GM12878 (cell line): ENCODE measurements at regions not wholly inside any gene's neighbourhood (a gene's known extent, or its start where the extent isn't known, plus 50 kb on each side); places are given as distances from the start of the nearest gene placed in this dataset.

Experiments
- ATAC-seq: fragments of 200-7000 bp; cut with Tn5 transposase; 3 replicates; pipeline ENCODE4 v1.9.1; 2020; ENCODE audit warnings: mild to moderate bottlenecking, moderate library complexity
- BruUV-seq: library from RNA; stranded (reverse); fragments of 400-500 nt; replicated peaks from 2 replicates; lab custom pipeline; 2021; lab: Mats Ljungman, UMichigan
- CTCF ChIA-PET: fragments of 300-600 bp; sonication (Branson Sonifier 250); formaldehyde crosslinking; extraction: SDS; loops from one replicate; lab custom pipeline; 2021; ENCODE audit warnings: inconsistent platforms; lab: Yijun Ruan, JAX
- POLR2A ChIA-PET: fragments of 350-600 bp; formaldehyde crosslinking; extraction: SDS; loops from one replicate; lab custom pipeline; 2021; ENCODE audit warnings: inconsistent platforms; lab: Charles Lee
- RAD21 ChIA-PET: fragments of 300-600 bp; sonication (Branson Sonifier 250); formaldehyde crosslinking; loops from one replicate; lab custom pipeline; 2023; ENCODE audit warnings: antibody characterized with exemption; ENCODE audit not compliant: unreplicated experiment; lab: Charles Lee
- SMC1A ChIA-PET: fragments of 300-600 bp; sonication (Branson Sonifier 250); formaldehyde crosslinking; loops from one replicate; lab custom pipeline; 2023; ENCODE audit not compliant: unreplicated experiment, uncharacterized antibody; lab: Charles Lee
- DNase-seq: peaks from one replicate; pipeline ENCODE4 v3.0.0-alpha.2; 2011; ENCODE audit warnings: low read depth, low spot score
- FAIRE-seq: peaks from 3 replicates; lab custom pipeline; 2011; peaks lifted over from hg19 to GRCh38; lab: Jason Lieb, UNC
- H2AFZ ChIP-seq: 2 replicates; pipeline ENCODE4 v1.6.0; 2011; ENCODE audit warnings: low read depth, low read length, control low read depth; ENCODE audit not compliant: control insufficient read depth
- H3K27ac ChIP-seq: 2 replicates; pipeline ENCODE4 v1.5.1; 2011; ENCODE audit warnings: control low read depth; ENCODE audit not compliant: control insufficient read depth, insufficient read depth
- H3K27me3 ChIP-seq, 2 experiments: replicated peaks in 1 of 2; 2 replicates each; pipeline versions ENCODE4 v1.6.0 to v1.6.1; 2011; ENCODE audit warnings: low read length in 1 of 2; ENCODE audit not compliant: control insufficient read depth in 2 of 2, insufficient read depth in 2 of 2
- H3K36me3 ChIP-seq, 2 experiments: 2 replicates each; pipeline ENCODE4 v1.5.1; 2011; ENCODE audit warnings: low read length in 1 of 2; ENCODE audit not compliant: control insufficient read depth in 2 of 2, insufficient read depth in 2 of 2
- H3K4me1 ChIP-seq: 2 replicates; pipeline ENCODE4 v1.6.1; 2011; ENCODE audit warnings: mild to moderate bottlenecking, low read length, moderate library complexity, mixed read lengths; ENCODE audit not compliant: control insufficient read depth, insufficient read depth
- H3K4me2 ChIP-seq: 2 replicates; pipeline ENCODE4 v1.6.0; 2011; ENCODE audit warnings: control low read depth; ENCODE audit not compliant: control insufficient read depth, insufficient read depth
- H3K4me3 ChIP-seq: fragments of 200-600 bp; sonication (generic); 2 replicates; pipeline ENCODE4 v1.5.1; 2016
- H3K79me2 ChIP-seq: 2 replicates; pipeline ENCODE4 v1.6.0; 2011; ENCODE audit warnings: low read length; ENCODE audit not compliant: control insufficient read depth, insufficient read depth
- H3K9ac ChIP-seq: 2 replicates; pipeline ENCODE4 v1.8.0; 2011; ENCODE audit warnings: low read length, control low read depth, mixed read lengths; ENCODE audit not compliant: control insufficient read depth, insufficient read depth
- H3K9me3 ChIP-seq: replicated peaks from 3 replicates; pipeline ENCODE4 v1.5.1; 2011; ENCODE audit warnings: mild to moderate bottlenecking, low read length; ENCODE audit not compliant: control insufficient read depth, insufficient read depth
- H4K20me1 ChIP-seq: 2 replicates; pipeline ENCODE4 v1.6.0; 2011; ENCODE audit not compliant: control insufficient read depth, insufficient read depth
- BCL3 ChIP-seq: IDR thresholded peaks from 2 replicates; pipeline ENCODE4 v1.6.1; 2011; ENCODE audit warnings: borderline replicate concordance, low read depth, mild to moderate bottlenecking, moderate library complexity, low read length; ENCODE audit not compliant: insufficient read depth, poor library complexity, severe bottlenecking
- MLLT1 ChIP-seq: fragments of 450-650 bp; IDR thresholded peaks from 2 replicates; pipeline ENCODE4 v1.6.1; 2016; ENCODE audit warnings: mild to moderate bottlenecking
- MTA2 ChIP-seq: fragments of 450-650 bp; IDR thresholded peaks from 2 replicates; pipeline ENCODE4 v1.6.1; 2016; ENCODE audit warnings: low read depth, mild to moderate bottlenecking, moderate library complexity
- MYC ChIP-seq: IDR thresholded peaks from 2 replicates; pipeline ENCODE4 v1.6.1; 2011; ENCODE audit warnings: mild to moderate bottlenecking, low read length, moderate library complexity, inconsistent platforms; ENCODE audit not compliant: insufficient read depth, insufficient replicate concordance, insufficient read length, severe bottlenecking
- POLR2AphosphoS2 ChIP-seq: IDR thresholded peaks from 2 replicates; pipeline ENCODE4 v1.6.1; 2011; ENCODE audit warnings: low read depth, mild to moderate bottlenecking, low read length, improper control_type of control experiment, moderate library complexity
- RAD51 ChIP-seq: fragments of 450-650 bp; IDR thresholded peaks from 2 replicates; pipeline ENCODE4 v1.6.1; 2016; ENCODE audit warnings: moderate library complexity, mild to moderate bottlenecking, inconsistent platforms
- RFX5 ChIP-seq: IDR thresholded peaks from 2 replicates; pipeline ENCODE4 v1.6.1; 2011; ENCODE audit warnings: low read depth, low read length, improper control_type of control experiment
- SPI1 ChIP-seq: IDR thresholded peaks from 2 replicates; pipeline ENCODE4 v1.6.1; 2011; ENCODE audit warnings: low read depth, mild to moderate bottlenecking, low read length, moderate library complexity, borderline replicate concordance; ENCODE audit not compliant: insufficient read depth
- ZNF274 ChIP-seq: IDR thresholded peaks from one replicate; pipeline ENCODE4 v1.8.0; 2011; ENCODE audit not compliant: insufficient read length, insufficient read depth
- WGBS: methylation state at CpG from one replicate; pipeline ENCODE4 v1.1.6; 2016; ENCODE audit warnings: low lambda C conversion rate; ENCODE audit not compliant: insufficient replicate concordance, insufficient coverage; ENCODE audit errors: missing lambda C conversion rate; 5-methylcytosine and 5-hydroxymethylcytosine counted together
- in situ Hi-C: fragments of 300-500 bp; cut with MboI; formaldehyde crosslinking; loops from 9 replicates; pipeline ENCODE4 v1.14.3; 2018; ENCODE audit warnings: mixed read lengths
- intact Hi-C: fragments of 100-400 bp; cut with micrococcal nuclease; formaldehyde crosslinking; loops from one replicate; pipeline ENCODE4 v1.14.2; 2022; ENCODE audit not compliant: unreplicated experiment

GRCh38 chr3:6600237-6600636 lies 260.7 kb upstream of the GRM7 start:
- FAIRE-seq (no peak), ATAC-seq (no peak), DNase-seq (no peak)
- intact Hi-C loops (no loop called here), in situ Hi-C loops (no loop called here)
- BruUV-seq: no TSS peak
- Histone ChIP-seq H3K27me3 (no peaks in the 10 kb centered on the region), H3K27ac (no peak overlapping the region), H3K36me3 (no peaks in the 10 kb centered on the region), H3K9me3 (no peaks in the 10 kb centered on the region; the same call in 2 of the 3 replicates), H2AFZ (no peak overlapping the region), H3K9ac (no peak overlapping the region), H3K4me1 (no peaks in the 10 kb centered on the region), H3K4me3 (no peak overlapping the region), H3K79me2 (no peaks in the 10 kb centered on the region), H3K4me2 (no peak overlapping the region), H4K20me1 (no peaks in the 10 kb centered on the region)
- ChIA-PET RAD21 (no interaction called here), POLR2A (interaction anchor here (0.8 kb wide), 1 partner anchor 47 kb away, joined by 3 read pairs; no protein-coding TSS in a partner anchor), SMC1A (interaction anchor here (1.2 kb wide), 1 partner anchor 27 kb away, joined by 4 read pairs; no protein-coding TSS in a partner anchor), CTCF (no interaction called here)
- WGBS: 63% methylated on average over 2 of the region's 2 CpGs
- TF ChIP-seq POLR2AphosphoS2 (no peak), RFX5 (no peak), RAD51 (no peak)
- TF ChIP-seq, all 136 proteins: peak for 0

- in situ Hi-C loops: no loop called here
- FAIRE-seq: no peak
- TF ChIP-seq ZNF274 (no peak), MTA2 (peak; percentile 60; the same call in 1 of the 2 replicates), SPI1 (peak; percentile 32; the same call in 1 of the 2 replicates), MLLT1 (0 out of 2 replicates have a peak, but pooled peaks have one; percentile 28), BCL3 (no peak), MYC (no peak)
- WGBS: 32% methylated on average over 4 of the region's 4 CpGs
- Histone ChIP-seq H3K27me3 (no peaks in the 10 kb centered on the region), H2AFZ (no peak overlapping the region), H3K4me3 (no peak overlapping the region), H3K27ac (no peak overlapping the region), H3K4me2 (no peak overlapping the region), H4K20me1 (no peaks in the 10 kb centered on the region), H3K4me1 (no peaks in the 10 kb centered on the region), H3K9ac (no peak overlapping the region), H3K36me3 (no peaks in the 10 kb centered on the region), H3K9me3 (no peaks in the 10 kb centered on the region; the same call in 2 of the 3 replicates), H3K79me2 (no peaks in the 10 kb centered on the region)
- peak; percentile 81 for ATAC-seq
- ChIA-PET SMC1A (interaction anchor here (0.8 to 1.2 kb wide), 3 partner anchors 28 to 56 kb away, joined by 3 to 5 read pairs (median 4); no protein-coding TSS in a partner anchor), CTCF (no interaction called here), RAD21 (interaction anchor here (1.0 kb wide), 1 partner anchor 795 kb away, joined by 3 read pairs; no protein-coding TSS in a partner anchor), POLR2A (interaction anchor here (0.6 kb wide), 1 partner anchor 25 kb away, joined by 4 read pairs; no protein-coding TSS in a partner anchor)
- intact Hi-C loops: no loop called here
- BruUV-seq: no TSS peak
- DNase-seq: no peak
Observed at GRCh38 chr3:6601374-6601773, 259.5 kb upstream of the GRM7 start.
